Posterior cingulate gyrus (tissue), 11 donors: ENCODE measurements at regions not wholly inside any gene's neighbourhood (a gene's known extent, or its start where the extent isn't known, plus 50 kb on each side); places are given as distances from the start of the nearest gene placed in this dataset.

Experiments
- DNase-seq, 10 donors: peaks; one replicate each; pipeline versions ENCODE4 v3.0.0 to v3.0.0-alpha.2; 2020 to 2021; ENCODE audit warnings: mixed read lengths in 3 of 10
- intact Hi-C: fragments of 100-400 bp; cut with DNase I; formaldehyde crosslinking; loops from one replicate; pipeline ENCODE4 v1.15.1; 2023

DNA sequence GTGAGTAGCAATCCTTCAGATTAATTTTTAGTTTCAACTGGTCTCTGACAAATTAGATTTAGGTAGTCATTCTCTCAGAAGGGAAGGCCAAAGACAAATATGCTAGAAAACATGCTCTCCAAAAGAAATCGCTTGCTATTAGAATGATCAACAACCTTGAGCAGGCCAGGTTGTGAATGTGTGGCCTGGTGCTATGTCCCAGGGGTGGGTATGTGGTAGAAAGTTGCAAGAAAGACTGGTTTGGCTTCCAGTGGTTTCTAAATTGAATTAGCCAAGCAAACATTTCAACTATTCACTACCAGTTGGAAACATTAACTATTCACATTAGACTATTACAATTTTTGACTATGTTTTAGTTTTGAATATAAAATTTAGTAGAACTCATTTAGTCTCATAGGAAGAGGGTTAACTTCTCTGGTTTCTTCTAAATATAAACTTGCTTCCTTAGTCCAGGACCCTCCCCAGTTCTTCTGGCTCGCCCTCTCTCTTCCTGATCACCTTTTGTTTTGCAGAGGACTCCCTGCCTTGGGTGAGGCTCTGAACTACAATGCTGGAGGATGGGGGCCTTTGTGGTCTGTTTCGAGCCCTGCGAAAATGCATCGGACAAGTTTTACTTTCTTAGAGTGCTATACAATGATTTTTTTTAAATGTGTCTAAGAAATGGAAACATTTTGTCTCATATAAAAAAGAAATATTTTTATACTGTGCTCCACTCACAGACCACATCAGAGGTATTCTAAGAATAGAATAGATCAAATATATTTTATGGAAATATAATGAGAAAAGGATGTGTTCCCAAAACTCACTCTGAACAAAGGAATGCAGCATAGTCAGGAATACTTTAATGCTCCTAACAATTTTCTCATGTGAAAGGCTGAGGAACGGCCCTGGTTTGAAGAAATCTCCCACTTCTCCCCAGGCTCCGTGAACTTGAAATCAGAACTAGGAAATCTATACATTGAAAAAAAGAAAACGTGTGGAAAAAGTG is 375.0 kb upstream of the ZEB2 start:
- intact Hi-C loops, result no loop called here
- DNase-seq, result no peak

DNA sequence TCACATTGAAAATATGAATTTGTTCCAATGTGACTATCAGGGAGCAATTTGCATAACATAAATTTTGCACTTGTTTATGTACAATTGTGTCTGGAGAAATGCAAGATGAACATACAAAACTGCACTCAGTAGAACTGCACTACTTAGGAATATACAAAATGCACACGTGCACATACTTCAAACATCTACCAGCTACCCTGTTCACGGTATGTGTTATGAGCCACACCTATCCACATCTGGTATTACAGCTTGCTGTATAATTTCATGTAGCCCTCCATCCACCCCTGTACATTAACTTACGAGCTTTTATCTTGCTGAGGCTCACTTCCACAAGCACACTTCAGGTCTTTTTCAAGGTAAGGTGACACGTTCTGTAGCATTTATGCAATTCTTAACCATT is 373.5 kb upstream of the ZEB2 start:
- no peak for DNase-seq
- intact Hi-C loops, result no loop called here

DNA sequence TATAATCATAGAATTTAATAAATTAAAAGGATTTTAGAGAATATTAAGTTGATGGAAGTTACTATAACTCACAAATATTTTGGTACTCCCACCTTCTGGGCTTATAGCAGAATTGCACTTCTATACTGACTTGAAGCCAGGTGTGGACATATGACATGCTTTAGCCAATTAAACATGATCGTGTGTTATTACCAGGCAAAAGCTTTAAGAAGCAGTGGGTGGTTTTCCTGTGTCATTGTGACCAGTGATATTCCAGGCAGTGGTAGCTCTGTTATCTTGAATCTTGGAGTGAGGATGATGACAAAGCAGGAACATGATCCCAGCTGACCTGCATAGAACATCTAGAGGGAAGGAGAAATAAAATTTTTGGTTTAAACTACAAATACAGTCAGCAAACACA is 370.9 kb upstream of the ZEB2 start:
- no peak for DNase-seq
- intact Hi-C loops, result no loop called here

DNA sequence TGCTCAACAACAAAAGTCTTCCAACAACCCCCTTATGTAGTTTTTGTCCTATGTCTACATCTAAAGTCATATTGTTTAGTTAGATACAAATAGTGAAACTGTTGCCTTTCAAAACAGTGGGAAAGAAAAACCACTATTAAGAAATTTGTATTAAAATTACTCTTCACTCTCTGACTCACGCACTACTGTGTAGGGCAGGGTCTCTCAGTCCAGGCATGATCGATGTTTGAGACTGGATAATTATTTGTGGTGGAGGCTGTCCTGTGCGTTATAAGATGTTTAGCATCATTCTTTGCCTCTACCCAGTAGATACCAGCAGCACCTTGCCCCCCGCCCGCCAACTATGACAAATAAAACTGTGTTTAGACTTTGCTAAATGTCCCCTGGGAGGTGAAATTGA is 369.4 kb upstream of the ZEB2 start:
- no peak for DNase-seq
- intact Hi-C loops, result no loop called here

DNA sequence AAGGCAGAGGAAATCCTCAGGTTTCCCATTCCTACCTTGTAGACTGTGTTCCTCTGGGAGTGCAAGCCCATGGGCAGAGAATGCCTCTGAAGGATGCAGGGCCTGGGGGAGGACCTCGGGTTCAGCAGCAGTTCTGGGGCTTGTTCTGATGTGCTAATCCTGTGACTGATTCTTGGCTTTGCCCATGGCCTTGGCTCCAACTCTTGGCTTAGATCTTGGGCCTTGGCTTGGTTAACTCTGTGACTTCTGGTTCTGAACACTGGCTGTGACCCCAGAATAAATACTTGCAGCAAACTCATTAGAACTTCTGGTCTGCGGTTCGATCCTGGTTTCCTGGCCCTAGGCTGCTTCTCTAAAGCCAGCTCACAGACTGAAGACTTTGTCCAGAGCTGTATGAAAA is 366.9 kb upstream of the ZEB2 start:
- intact Hi-C loops, result no loop called here
- DNase-seq, result peak in 1 of 10 donors; percentile 10

DNA sequence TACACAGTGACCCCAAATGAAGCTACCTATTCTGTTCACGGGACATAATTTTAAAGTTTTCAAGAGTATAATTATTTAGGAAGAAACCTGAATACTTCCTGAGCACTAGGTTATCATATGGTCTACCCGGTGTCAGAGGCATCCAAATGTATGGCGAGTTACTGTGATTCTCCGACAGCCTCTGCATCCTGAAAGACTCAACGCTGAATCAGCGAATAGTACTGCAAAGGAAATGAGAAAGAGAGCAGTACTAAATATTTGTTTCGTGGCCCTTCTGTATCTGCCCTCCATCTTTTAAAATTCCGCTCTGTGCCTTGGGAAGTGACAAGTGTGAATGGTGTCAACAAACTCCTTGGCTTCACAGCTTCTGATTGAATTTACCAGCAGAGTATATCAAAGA is 358.0 kb upstream of the ZEB2 start:
- no peak for DNase-seq
- intact Hi-C loops, result no loop called here

DNA sequence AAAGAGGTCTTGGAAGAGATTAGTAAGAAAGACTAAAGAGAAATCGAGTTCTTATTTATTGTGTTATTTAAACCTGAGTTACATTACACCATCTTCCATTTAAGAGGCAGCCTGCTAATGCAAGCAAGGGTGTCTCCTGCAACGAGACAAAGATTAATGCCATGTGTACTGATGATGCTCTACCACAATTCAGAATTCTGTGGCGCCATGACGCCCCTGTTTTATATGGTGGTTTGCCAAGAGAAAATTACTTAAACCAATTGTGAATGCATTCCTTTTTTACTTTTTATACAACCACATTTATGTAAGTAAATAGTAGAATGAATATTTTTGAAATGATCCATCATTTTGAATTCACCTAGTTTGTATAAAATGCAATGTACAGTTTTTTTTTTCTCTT is 356.1 kb upstream of the ZEB2 start:
- DNase-seq, result no peak
- intact Hi-C loops, result no loop called here

DNA sequence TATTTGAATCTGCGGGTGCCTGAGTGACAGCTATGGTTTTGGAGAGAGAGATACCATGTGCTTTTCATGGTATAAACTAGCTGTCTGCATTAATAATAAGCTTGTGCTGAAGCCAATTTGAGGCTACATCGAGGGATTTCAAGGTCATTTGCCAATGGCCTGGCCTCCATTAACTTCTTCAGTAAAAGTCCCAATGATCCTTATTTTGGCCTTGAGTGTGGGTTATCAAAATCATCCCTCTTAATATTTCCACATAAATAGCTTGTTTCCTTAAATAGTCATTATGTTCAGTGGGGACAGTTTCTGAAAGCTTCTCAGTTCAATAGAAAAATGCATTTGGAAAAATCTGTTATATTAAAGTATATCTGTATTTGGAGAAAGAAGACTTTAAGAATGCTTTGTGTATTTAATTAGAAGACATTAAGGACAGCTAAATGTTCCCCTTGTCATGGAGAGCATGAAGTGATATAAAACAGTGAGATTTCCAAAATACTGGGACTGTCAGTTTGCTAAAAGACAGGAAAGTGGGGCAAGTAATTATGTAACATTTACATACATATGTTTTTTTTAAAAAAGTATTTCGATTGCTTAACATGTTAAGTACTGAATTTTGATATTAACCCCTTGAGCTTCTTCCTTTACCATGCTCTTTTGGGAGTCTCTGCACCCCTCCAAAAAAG is 355.5 kb upstream of the ZEB2 start:
- intact Hi-C loops, result no loop called here
- DNase-seq, result no peak

DNA sequence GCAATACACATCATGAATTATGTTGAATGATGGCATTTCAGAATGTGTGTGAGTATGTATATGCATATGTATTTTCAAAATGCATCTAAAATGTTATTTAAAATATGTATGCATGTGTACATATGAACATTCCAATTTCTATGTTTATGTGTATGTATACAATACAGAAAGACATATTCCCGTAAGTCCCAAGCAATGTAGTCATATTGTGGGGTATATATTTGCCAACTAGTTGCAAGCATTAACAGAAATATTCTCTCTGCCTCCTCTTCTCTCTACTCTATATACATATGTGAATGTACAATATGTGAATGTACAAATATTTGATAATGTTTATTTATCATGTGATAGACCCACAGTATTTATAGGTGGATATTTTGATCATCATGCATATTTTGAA is 345.8 kb upstream of the ZEB2 start:
- intact Hi-C loops, result no loop called here
- no peak for DNase-seq

DNA sequence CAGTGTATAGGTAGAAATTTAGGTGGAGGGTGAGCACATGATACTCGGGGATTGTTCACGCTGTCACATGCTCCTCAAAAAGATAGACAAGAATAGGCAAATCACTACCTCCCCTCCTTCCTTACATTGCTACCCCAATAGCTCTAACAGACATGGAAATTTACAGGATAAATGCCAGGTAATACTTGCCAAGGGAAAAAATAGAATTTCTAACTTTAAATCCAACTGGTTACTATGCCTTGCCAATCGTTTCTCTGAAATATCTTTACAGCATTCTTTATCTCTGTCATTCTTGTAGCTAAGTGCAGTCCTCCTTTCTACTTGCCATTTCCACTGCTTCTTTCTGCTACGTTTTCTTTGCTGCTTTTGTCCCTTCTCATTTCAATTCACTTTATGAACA is 339.8 kb upstream of the ZEB2 start:
- no peak for DNase-seq
- intact Hi-C loops, result loop anchor here (2.0 kb wide), 1 partner anchor 65 kb away; no protein-coding TSS in a partner anchor

DNA sequence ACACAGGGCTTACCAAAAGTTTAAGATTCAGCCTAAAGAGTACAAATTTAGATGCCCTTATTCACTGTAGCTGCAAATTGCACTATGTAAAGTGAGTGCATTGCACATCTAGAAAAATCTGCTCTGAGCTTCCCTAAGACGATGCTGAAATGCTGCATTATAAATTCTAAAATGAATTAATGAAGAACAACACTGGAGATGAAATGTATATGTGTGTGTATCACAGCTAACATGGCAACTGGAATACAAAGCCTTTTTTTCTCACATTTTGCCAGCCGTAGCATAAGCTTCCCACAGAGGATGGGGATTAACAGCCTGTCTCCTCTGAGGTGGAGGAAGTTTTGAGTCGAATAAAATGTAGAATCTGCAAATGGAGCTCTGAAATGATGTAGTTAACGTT is 338.3 kb upstream of the ZEB2 start:
- intact Hi-C loops, result no loop called here
- no peak for DNase-seq

DNA sequence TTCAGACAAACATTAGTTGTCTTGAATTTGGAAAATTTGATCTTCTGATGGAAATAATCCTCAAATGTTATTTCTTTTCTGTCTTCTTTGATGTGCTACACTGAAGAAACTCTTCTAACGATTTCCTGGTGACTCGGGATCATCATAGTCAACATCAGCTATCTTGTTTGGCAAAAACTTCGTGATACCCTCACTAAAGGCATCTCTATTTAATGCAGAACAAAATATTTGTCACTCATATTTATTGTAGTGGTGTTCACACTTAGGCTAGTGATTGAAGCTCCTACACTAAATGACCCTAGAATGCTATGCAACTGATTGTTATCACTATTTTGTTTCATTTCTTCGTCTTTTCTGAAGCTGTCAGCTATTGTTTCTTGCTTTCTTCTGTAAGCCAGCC is 334.7 kb upstream of the ZEB2 start:
- intact Hi-C loops, result no loop called here
- DNase-seq, result no peak

DNA sequence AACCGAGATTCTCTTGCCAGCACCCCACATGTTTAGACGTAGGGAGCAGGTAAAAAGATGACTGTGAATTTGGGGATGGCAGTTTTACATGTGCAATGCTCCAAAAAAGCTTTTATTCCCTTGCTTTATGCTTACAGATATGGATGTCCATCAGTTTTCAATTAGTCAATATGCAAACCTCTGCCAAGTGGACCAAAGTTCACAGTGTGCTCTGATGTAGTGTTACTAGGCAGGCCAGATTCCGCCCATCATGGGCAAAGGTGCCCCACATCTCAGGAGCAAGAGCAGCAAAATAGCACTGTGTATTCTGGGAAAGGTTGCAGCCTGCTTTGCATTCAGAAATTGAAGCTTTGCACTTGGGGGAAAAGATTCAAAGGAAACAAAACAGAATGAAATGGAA is 329.7 kb upstream of the ZEB2 start:
- peak in 1 of 10 donors; percentile 55 for DNase-seq
- intact Hi-C loops, result no loop called here

DNA sequence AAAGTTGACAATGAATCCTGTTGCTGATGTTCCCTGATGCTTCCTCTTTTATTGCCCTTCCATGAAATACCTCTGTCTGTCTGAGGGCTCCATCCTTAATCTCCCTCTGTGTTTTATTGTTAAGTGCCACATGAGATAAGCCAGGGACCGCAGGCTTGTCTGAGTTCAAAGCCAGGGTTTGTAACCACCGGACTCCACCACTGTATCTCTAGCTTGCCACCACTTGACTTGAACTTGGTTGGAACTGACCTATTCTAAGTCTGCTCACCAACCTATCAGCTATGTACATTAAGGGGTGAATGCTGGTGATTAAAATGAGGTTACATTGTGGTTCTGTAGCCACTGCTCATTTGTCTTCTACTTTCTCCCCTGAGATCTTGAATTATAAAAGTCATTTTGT is 328.5 kb upstream of the ZEB2 start:
- intact Hi-C loops, result no loop called here
- no peak for DNase-seq

DNA sequence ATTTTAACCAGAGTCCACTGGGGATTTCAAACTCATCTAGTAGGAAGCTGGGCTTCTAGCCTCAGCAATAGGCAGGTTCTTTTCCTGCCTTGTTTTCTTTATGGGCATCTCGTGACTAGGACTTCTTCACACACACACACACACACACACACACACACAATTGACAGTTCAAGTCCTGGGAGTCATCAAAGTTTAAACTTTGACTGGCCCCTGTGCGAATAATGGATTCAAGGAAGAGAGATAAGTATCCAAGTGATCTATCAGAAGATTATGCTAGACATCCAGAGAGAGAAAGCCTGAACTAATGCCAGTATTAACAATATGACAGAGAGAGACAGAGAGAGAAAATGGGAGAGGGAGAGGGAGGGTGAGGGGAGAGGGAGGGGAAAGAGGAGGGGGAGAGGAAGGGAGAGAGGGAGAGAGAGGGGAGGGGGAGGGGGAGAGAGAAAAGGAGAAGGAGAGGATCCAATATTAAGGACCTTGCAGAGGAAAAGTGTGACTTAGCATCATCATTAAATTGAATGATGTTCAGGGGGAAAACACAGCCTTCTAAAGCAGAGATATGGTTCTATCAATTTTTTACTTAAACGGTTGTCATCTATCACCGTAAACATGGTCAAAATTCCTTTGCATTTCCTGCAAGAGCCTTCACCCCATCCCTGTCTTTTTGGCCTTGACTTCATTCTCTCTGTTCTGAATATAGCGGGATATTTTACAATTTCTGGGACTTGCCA is 327.6 kb upstream of the ZEB2 start:
- no peak for DNase-seq
- intact Hi-C loops, result no loop called here

DNA sequence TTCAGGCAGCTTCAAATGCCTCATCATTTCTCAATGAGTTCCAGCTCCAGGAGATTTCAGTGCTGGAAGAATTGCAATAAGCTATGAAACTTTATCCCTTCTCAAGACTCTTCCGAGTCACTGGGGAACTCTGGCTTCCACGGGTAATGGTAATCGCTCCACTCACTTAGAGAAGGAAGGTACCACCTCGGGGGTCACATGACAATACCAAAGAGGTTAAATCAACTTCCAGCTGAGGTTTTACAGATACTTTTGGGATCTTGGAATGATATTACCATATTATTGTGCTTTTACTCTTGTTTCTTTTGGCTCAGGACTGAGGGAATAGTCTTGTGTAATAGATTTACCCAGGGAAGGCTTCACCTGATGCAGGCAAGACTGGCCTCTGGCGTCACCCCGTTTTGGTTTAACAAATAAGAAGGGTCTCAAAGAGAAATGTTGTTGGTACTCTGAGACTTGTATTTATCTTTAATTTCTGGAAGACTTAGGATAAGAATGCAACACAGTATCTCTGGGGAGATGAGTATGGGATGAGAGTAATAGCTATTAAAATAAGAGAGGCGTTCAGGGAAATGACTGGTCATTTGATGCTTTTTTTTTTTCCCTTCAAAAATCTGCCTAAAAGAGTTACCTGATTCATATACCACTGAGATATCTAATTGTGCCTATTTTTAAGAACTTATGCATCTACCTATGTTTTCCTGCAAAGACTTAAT is 316.9 kb upstream of the ZEB2 start:
- no peak for DNase-seq

DNA sequence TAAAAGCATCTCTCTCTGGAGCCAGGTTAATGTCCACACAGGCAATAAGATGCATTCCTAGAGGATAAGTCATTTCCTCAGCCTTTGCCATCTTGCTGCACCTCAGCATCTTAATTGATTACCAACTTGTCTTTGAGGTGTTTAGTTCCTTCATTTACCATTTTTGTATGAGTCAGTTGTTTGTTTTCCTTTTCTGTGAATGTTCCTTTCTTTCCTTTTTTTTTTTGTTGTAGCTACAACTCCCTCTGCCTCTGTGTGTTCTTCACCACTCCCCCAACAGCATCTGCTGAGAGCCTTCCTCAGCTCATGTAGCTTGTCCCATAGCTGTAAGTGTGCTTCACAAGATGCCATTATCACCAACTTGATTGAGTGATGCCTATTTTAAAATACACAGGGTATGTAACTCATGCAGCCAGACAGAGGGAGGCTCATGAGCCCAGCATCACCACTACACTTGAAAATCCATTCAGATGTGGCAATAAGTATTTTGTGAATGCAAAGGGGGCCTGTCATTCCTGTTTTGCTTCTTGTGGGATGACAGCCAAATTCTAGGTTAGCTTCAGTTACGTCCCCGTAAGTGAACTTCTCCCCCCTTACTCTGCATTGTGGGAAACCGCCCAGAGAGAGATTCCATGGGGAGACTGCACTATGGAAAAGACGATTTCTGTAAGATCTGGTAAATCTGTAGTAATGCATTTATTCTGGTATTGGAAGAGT is 315.9 kb upstream of the ZEB2 start:
- no peak for DNase-seq
- intact Hi-C loops, result no loop called here

More for the DNA sequence above, 316.9 kb upstream of the ZEB2 start:
- intact Hi-C loops, result no loop called here

DNA sequence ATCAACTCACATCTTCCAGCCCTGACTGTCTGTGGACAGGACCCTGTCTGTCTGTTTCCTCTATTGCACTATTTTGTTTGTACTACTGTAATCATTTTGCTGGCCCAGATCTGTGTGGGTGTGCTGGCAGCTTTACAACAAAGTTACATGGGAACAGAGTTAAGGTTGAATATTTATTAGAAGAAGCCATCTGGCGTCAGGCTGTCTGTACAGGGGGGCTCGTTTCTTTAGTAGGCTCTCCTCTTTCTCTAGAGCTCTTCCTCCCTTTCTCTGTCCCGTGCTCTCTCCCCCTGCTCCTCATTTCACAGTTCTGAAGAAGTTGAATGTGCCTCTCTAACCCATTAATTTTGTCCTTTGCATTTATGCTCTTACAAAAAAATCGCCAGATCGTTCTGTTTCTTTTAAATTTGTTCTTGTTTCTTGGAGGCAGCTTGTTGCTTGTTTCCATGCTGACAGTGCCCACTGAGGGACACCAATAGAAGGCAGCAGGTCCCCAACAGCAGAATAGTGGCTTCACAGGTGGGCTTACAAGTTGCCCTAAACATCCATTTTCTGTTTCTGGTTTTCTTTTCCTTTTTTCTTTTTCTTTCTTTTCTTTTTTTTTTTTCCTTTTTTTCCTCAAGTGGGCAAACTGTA is 315.2 kb upstream of the ZEB2 start:
- intact Hi-C loops, result no loop called here
- no peak for DNase-seq

DNA sequence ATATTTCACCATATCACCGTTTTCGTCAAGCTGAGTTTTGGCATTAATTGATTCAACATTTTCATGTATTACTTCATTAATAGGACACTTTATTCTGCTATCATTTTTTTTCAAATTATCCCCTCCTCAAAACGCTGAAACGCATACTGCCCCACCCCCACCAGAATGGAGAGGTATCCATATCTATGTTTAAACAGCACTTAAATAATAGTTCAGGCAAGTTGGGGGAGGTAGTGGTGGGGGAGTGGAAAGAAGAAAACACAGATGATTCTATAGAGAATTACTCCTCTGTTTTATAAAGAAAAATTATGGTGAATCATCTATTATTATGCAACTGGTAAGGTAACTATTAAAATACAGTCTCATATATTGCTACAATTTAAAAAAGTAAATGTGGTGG is 314.4 kb upstream of the ZEB2 start:
- DNase-seq, result no peak
- intact Hi-C loops, result no loop called here
